HEK293 (cell line): ENCODE measurements at regions not wholly inside any gene's neighbourhood (a gene's known extent, or its start where the extent isn't known, plus 50 kb on each side); places are given as distances from the start of the nearest gene placed in this dataset.

Source experiments
- CTCF ChIP-seq: fragments of 450-650 bp; formaldehyde crosslinking; IDR thresholded peaks from 2 replicates; pipeline ENCODE4 v1.5.1; 2016; ENCODE audit warnings: missing biosample characterization, missing genetic modification characterization
- PRDM1 ChIP-seq: fragments of 450-650 bp; formaldehyde crosslinking; IDR thresholded peaks from 2 replicates; pipeline ENCODE4; 2016; ENCODE audit warnings: missing biosample characterization, missing genetic modification characterization
- REST ChIP-seq: fragments of 450-650 bp; formaldehyde crosslinking; IDR thresholded peaks from 2 replicates; pipeline ENCODE4 v1.5.1; 2016; ENCODE audit warnings: missing biosample characterization, missing genetic modification characterization
- ZBTB20 ChIP-seq: fragments of 450-650 bp; formaldehyde crosslinking; IDR thresholded peaks from 2 replicates; pipeline ENCODE4 v1.5.1; 2016; ENCODE audit warnings: missing biosample characterization, missing genetic modification characterization
- ZNF184 ChIP-seq: fragments of 450-650 bp; IDR thresholded peaks from 2 replicates; pipeline ENCODE4 v1.5.1; 2018; ENCODE audit warnings: missing biosample characterization, mild to moderate bottlenecking, missing genetic modification characterization
- ZNF2 ChIP-seq: fragments of 450-650 bp; formaldehyde crosslinking; IDR thresholded peaks from 2 replicates; pipeline ENCODE4 v1.5.1; 2016; ENCODE audit warnings: missing biosample characterization, missing genetic modification characterization
- ZNF202 ChIP-seq: fragments of 450-650 bp; formaldehyde crosslinking; IDR thresholded peaks from 2 replicates; pipeline ENCODE4 v1.5.1; 2016; ENCODE audit warnings: missing biosample characterization, missing genetic modification characterization, borderline replicate concordance
- ZNF324 ChIP-seq: fragments of 450-650 bp; formaldehyde crosslinking; IDR thresholded peaks from 2 replicates; pipeline ENCODE4 v1.5.1; 2016; ENCODE audit warnings: missing biosample characterization, missing genetic modification characterization
- ZNF600 ChIP-seq: fragments of 450-650 bp; formaldehyde crosslinking; IDR thresholded peaks from 2 replicates; pipeline ENCODE4 v1.5.1; 2016; ENCODE audit warnings: missing biosample characterization, missing genetic modification characterization
- ZNF623 ChIP-seq: fragments of 450-650 bp; formaldehyde crosslinking; IDR thresholded peaks from 2 replicates; pipeline ENCODE4 v1.5.1; 2016; ENCODE audit warnings: missing biosample characterization, missing genetic modification characterization
- ZNF660 ChIP-seq: fragments of 450-650 bp; IDR thresholded peaks from 2 replicates; pipeline ENCODE4 v1.5.1; 2018; ENCODE audit warnings: missing biosample characterization, mild to moderate bottlenecking, missing genetic modification characterization
- ZNF747 ChIP-seq: fragments of 450-650 bp; formaldehyde crosslinking; IDR thresholded peaks from 2 replicates; pipeline ENCODE4 v1.5.1; 2016; ENCODE audit warnings: missing biosample characterization, missing genetic modification characterization
- ZSCAN30 ChIP-seq: fragments of 450-650 bp; IDR thresholded peaks from 2 replicates; pipeline ENCODE4 v1.5.1; 2018; ENCODE audit warnings: missing biosample characterization, mild to moderate bottlenecking, missing genetic modification characterization, moderate library complexity

GRCh38 chr3:107990926-107991325 is 99.9 kb downstream of the CD47 start:
- TF ChIP-seq ZNF202 (no peak), ZNF2 (tag by site-specific recombination) (no peak), REST (tag by site-specific recombination) (no peak), PRDM1 (tag by site-specific recombination) (no peak), ZNF324 (tag by site-specific recombination) (no peak), ZSCAN30 (tag by site-specific recombination) (no peak), CTCF (tag by site-specific recombination) (no peak), ZBTB20 (tag by site-specific recombination) (no peak), ZNF623 (no peak), ZNF600 (no peak), ZNF184 (tag by site-specific recombination) (no peak), ZNF660 (tag by site-specific recombination) (no peak), ZNF747 (no peak)
